Uterus (tissue), 3 donors: ENCODE measurements at regions not wholly inside any gene's neighbourhood (a gene's known extent, or its start where the extent isn't known, plus 50 kb on each side); places are given as distances from the start of the nearest gene placed in this dataset.

Source experiments
- DNase-seq, 2 donors: peaks; one replicate each; pipeline ENCODE4 v3.0.0-alpha.2; 2019 to 2020
- H3K27ac ChIP-seq, 2 donors: fragments of 200-600 bp; sonication (generic); 1 replicate in 1 of 2; 2 replicates in 1 of 2; pipeline ENCODE4 v1.5.1; 2016 to 2018
- H3K27me3 ChIP-seq, 2 donors: fragments of 200-600 bp; sonication (generic); one replicate each; pipeline ENCODE4 v1.5.1; 2018 to 2019; ENCODE audit warnings: control low read depth in 1 of 2
- H3K36me3 ChIP-seq, 2 donors: fragments of 200-600 bp; sonication (generic); one replicate each; pipeline ENCODE4 v1.5.1; 2019; ENCODE audit warnings: control low read depth in 1 of 2
- H3K4me1 ChIP-seq, 2 donors: fragments of 200-600 bp; sonication (generic); one replicate each; pipeline ENCODE4 v1.5.1; 2018 to 2019; ENCODE audit warnings: control low read depth in 1 of 2
- H3K4me3 ChIP-seq, 2 donors: fragments of 200-600 bp; sonication (generic); 1 replicate in 1 of 2; 2 replicates in 1 of 2; pipeline ENCODE4 v1.5.1; 2018 to 2019; ENCODE audit warnings: mild to moderate bottlenecking in 1 of 2
- H3K9me3 ChIP-seq, 2 donors: fragments of 200-600 bp; sonication (generic); one replicate each; pipeline ENCODE4 v1.5.1; 2019; ENCODE audit warnings: control low read depth in 1 of 2
- CTCF ChIP-seq, 4 experiments: fragments of 200-600 bp in 2 of 4; fragments of 450-650 bp in 2 of 4; sonication (generic) in 2 of 4; IDR thresholded peaks; one replicate each; pipeline ENCODE4 v1.5.1; 2016 to 2019; ENCODE audit warnings: antibody characterized with exemption in 4 of 4, mild to moderate bottlenecking in 2 of 4, moderate library complexity in 1 of 4
- POLR2A ChIP-seq, 2 donors: fragments of 450-650 bp; IDR thresholded peaks; one replicate each; pipeline ENCODE4 v1.6.1; 2016; ENCODE audit warnings: antibody characterized with exemption in 2 of 2, mild to moderate bottlenecking in 1 of 2, moderate library complexity in 1 of 2
- intact Hi-C: fragments of 100-400 bp; cut with DNase I; formaldehyde crosslinking; loops from one replicate; pipeline ENCODE4 v1.15.1; 2023; ENCODE audit warnings: low total_unique reads
- donor health status: DM: yes; HTN: yes; CAD: no.

- no peaks in the 10 kb centered on the region for H3K9me3 ChIP-seq
- TF ChIP-seq CTCF (IDR thresholded peaks at IDR 0.05) (no peak), POLR2A (IDR thresholded peaks at IDR 0.05) (no peak)
- no peak overlapping the region for H3K27ac ChIP-seq
- no peak for DNase-seq
- intact Hi-C loops: no loop called here
- no peaks in the 10 kb centered on the region for H3K27me3 ChIP-seq
- no peak overlapping the region for H3K4me3 ChIP-seq
- no peaks in the 10 kb centered on the region for H3K4me1 ChIP-seq
- no peaks in the 10 kb centered on the region for H3K36me3 ChIP-seq
These were observed 138.8 kb downstream of the DACT1 start for GRCh38 chr14:58776516-58776915.

GRCh38 chr14:58777541-58777979 is 139.8 kb downstream of the DACT1 start:
- Histone ChIP-seq H3K4me1 (no peaks in the 10 kb centered on the region), H3K27me3 (no peaks in the 10 kb centered on the region), H3K36me3 (no peaks in the 10 kb centered on the region), H3K4me3 (no peak overlapping the region), H3K27ac (no peak overlapping the region), H3K9me3 (no peaks in the 10 kb centered on the region)
- no peak for TF ChIP-seq POLR2A (IDR thresholded peaks at IDR 0.05)
- intact Hi-C loops: no loop called here
- no peak for DNase-seq

- H3K36me3 ChIP-seq: no peaks in the 10 kb centered on the region
- no peaks in the 10 kb centered on the region for H3K9me3 ChIP-seq
- intact Hi-C loops: no loop called here
- H3K4me3 ChIP-seq: no peak overlapping the region
- H3K27ac ChIP-seq: no peak overlapping the region
- DNase-seq: no peak
- no peaks in the 10 kb centered on the region for H3K4me1 ChIP-seq
- TF ChIP-seq POLR2A (IDR thresholded peaks at IDR 0.05): no peak
- TF ChIP-seq CTCF (IDR thresholded peaks at IDR 0.05): no peak
- no peaks in the 10 kb centered on the region for H3K27me3 ChIP-seq
These were observed 140.4 kb downstream of the DACT1 start for GRCh38 chr14:58778202-58778601.

DNA sequence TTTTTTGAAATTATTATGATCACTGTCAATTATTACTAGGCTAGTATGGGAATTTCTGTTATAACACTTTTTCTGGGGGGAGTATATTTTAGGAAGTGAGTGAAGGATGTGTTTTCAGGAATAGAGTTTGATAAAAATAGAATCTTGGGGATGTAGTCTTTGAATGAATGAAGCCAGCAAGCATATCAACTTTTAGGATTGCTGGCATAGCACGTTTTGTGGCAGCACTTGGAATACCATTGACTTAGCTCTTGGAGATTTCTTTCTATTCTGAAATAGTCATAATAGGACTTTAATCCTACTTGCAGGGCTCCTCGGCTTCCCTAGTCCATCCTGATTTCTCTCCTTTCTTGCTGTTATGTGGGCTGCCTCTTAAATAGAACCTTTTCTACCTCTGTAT is 141.6 kb downstream of the DACT1 start:
- no peak for TF ChIP-seq CTCF (IDR thresholded peaks at IDR 0.05)
- TF ChIP-seq POLR2A (IDR thresholded peaks at IDR 0.05): no peak
- Histone ChIP-seq H3K27ac (no peak overlapping the region), H3K9me3 (no peaks in the 10 kb centered on the region), H3K4me3 (no peak overlapping the region), H3K27me3 (no peaks in the 10 kb centered on the region), H3K36me3 (no peaks in the 10 kb centered on the region), H3K4me1 (no peaks in the 10 kb centered on the region)
- no peak for DNase-seq
- intact Hi-C loops: no loop called here

- no peaks in the 10 kb centered on the region for H3K27me3 ChIP-seq
- no peaks in the 10 kb centered on the region for H3K9me3 ChIP-seq
- H3K4me1 ChIP-seq: no peaks in the 10 kb centered on the region
- DNase-seq: no peak
- no peaks in the 10 kb centered on the region for H3K36me3 ChIP-seq
- intact Hi-C loops: no loop called here
- H3K27ac ChIP-seq: no peak overlapping the region
- TF ChIP-seq POLR2A (IDR thresholded peaks at IDR 0.05) (no peak), CTCF (IDR thresholded peaks at IDR 0.05) (no peak)
- no peak overlapping the region for H3K4me3 ChIP-seq
These were observed 142.4 kb downstream of the DACT1 start for GRCh38 chr14:58780185-58780584.

GRCh38 chr14:58780605-58781004 is 142.8 kb downstream of the DACT1 start:
- Histone ChIP-seq H3K4me3 (no peak overlapping the region), H3K27ac (no peak overlapping the region), H3K36me3 (no peaks in the 10 kb centered on the region), H3K27me3 (no peaks in the 10 kb centered on the region), H3K4me1 (no peaks in the 10 kb centered on the region), H3K9me3 (no peaks in the 10 kb centered on the region)
- TF ChIP-seq CTCF (IDR thresholded peaks at IDR 0.05) (no peak), POLR2A (IDR thresholded peaks at IDR 0.05) (no peak)
- intact Hi-C loops: no loop called here
- no peak for DNase-seq
